ENCODE measurements at regions not wholly inside any gene's neighbourhood (a gene's known extent, or its start where the extent isn't known, plus 50 kb on each side); places are given as distances from the start of the nearest gene placed in this dataset.

- TF ChIP-seq CTCF (IDR thresholded peaks at IDR 0.05; ENCODE audit: insufficient read depth, low read length), result no peak
- no peak overlapping the region for H3K4me3 ChIP-seq (ENCODE audit: low read depth, low read length)
- no peak for DNase-seq (ENCODE audit: low read depth)
These were observed 115.6 kb upstream of the FAR2 start for GRCh38 chr12:29033519-29033918.

GRCh38 chr12:29035112-29035511 lies 114.0 kb upstream of the FAR2 start:
- no peak for TF ChIP-seq CTCF (IDR thresholded peaks at IDR 0.05; ENCODE audit: insufficient read depth, low read length)
- no peak overlapping the region for H3K4me3 ChIP-seq (ENCODE audit: low read depth, low read length)
- DNase-seq (ENCODE audit: low read depth), result no peak

DNA sequence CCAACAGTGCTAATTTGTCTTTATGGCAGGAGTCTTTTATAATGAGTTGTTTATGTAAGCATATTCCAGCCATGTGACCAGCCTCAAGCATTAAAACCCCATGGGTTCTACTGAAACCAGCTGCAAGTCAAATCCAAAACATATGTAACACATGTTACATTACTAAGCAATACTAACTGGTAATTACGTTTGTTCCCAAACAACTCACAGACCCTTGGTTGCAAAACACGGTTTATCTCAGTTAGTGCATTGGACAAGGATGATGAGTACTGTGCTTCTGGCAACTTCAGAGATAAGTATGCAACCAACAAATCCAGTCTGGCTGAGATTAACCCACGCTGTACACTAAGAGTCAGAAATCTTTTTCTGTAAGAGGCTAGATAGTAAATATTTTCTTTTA lies 110.1 kb upstream of the FAR2 start:
- DNase-seq (ENCODE audit: low read depth), result peak; percentile 89
- no peak overlapping the region for H3K4me3 ChIP-seq (ENCODE audit: low read depth, low read length)
- no peak for TF ChIP-seq CTCF (IDR thresholded peaks at IDR 0.05; ENCODE audit: insufficient read depth, low read length)

GRCh38 chr12:29041621-29042020 lies 107.5 kb upstream of the FAR2 start:
- peak; percentile 58 for DNase-seq (ENCODE audit: low read depth)
- TF ChIP-seq CTCF (IDR thresholded peaks at IDR 0.05; ENCODE audit: insufficient read depth, low read length), result no peak
- no peak overlapping the region for H3K4me3 ChIP-seq (ENCODE audit: low read depth, low read length)

- TF ChIP-seq CTCF (IDR thresholded peaks at IDR 0.05; ENCODE audit: insufficient read depth, low read length), result no peak
- no peak overlapping the region for H3K4me3 ChIP-seq (ENCODE audit: low read depth, low read length)
- no peak for DNase-seq (ENCODE audit: low read depth)
These were observed 106.0 kb upstream of the FAR2 start for GRCh38 chr12:29043069-29043468.

DNA sequence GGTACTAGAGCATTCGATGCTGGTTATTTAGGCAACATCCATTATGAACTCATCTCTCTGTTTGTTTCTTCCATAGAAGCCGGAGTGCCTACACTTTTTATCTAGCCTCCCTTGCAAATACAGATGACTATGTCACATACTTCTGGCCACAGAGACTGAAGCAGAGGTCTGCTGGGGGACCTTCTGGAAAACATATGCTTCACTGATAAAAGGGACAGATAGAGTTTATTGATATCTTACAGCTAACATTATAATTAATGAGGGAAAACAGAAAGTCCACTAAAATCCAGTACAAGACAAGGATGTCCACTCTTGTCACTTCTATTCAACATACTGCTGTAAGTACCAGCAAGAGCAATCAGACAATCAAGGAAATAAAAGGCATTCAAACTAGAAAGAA lies 104.3 kb upstream of the FAR2 start:
- no peak for TF ChIP-seq CTCF (IDR thresholded peaks at IDR 0.05; ENCODE audit: insufficient read depth, low read length)
- DNase-seq (ENCODE audit: low read depth), result no peak
- H3K4me3 ChIP-seq (ENCODE audit: low read depth, low read length), result no peak overlapping the region

GRCh38 chr12:29048787-29049186 lies 100.3 kb upstream of the FAR2 start:
- no peak for TF ChIP-seq CTCF (IDR thresholded peaks at IDR 0.05; ENCODE audit: insufficient read depth, low read length)
- DNase-seq (ENCODE audit: low read depth), result no peak

More at GRCh38 chr12:29048787-29049186, 100.3 kb upstream of the FAR2 start:
- no peak overlapping the region for H3K4me3 ChIP-seq (ENCODE audit: low read depth, low read length)
